IMR-90 (cell line): ENCODE measurements at regions not wholly inside any gene's neighbourhood (a gene's known extent, or its start where the extent isn't known, plus 50 kb on each side); places are given as distances from the start of the nearest gene placed in this dataset.

Experiments used
- CTCF ChIP-seq: conservative IDR thresholded peaks from 2 replicates; pipeline ENCODE4 v1.5.1; 2012; ENCODE audit warnings: mild to moderate bottlenecking, low read depth, low read length, improper control_type of control experiment
- MAFK ChIP-seq: IDR thresholded peaks from 2 replicates; pipeline ENCODE4 v1.6.1; 2012; ENCODE audit warnings: low read depth, low read length, improper control_type of control experiment
- MXI1 ChIP-seq: IDR thresholded peaks from 2 replicates; pipeline ENCODE4 v1.6.1; 2012; ENCODE audit warnings: low read depth, mild to moderate bottlenecking, low read length, moderate library complexity, borderline replicate concordance
- NFE2L2 ChIP-seq: fragments of 150-350 bp; IDR thresholded peaks from 2 replicates; pipeline ENCODE4 v1.6.1; 2016; ENCODE audit warnings: low read depth, mild to moderate bottlenecking, low read length
- POLR2A ChIP-seq: IDR thresholded peaks from 2 replicates; pipeline ENCODE4 v1.6.1; 2012; ENCODE audit warnings: mild to moderate bottlenecking, low read depth, low read length
- RFX5 ChIP-seq: IDR thresholded peaks from 2 replicates; pipeline ENCODE4 v1.8.0; 2012; ENCODE audit warnings: low read depth, mild to moderate bottlenecking, low read length, moderate library complexity

GRCh38 chr16:49931266-49931665 lies 75.4 kb upstream of the ZNF423 start:
- no peak for TF ChIP-seq POLR2A
- no peak for TF ChIP-seq CTCF
- no peak for TF ChIP-seq MXI1
- TF ChIP-seq RFX5, result no peak
- no peak for TF ChIP-seq NFE2L2
- no peak for TF ChIP-seq MAFK
